HG02642 (cell line): ENCODE measurements at regions not wholly inside any gene's neighbourhood (a gene's known extent, or its start where the extent isn't known, plus 50 kb on each side); places are given as distances from the start of the nearest gene placed in this dataset.

Experiments
- ATAC-seq: cut with Tn5 transposase; IDR thresholded peaks from one replicate; pipeline ENCODE4 v1.9.1; 2021; ENCODE audit warnings: mild to moderate bottlenecking; ENCODE audit not compliant: unreplicated experiment, poor library complexity

GRCh38 chrX:131958724-131959123, 64.4 kb upstream of the STK26 start:
- no peak for ATAC-seq

GRCh38 chrX:131970347-131970746, 52.8 kb upstream of the STK26 start:
- no peak for ATAC-seq
